Bronchial epithelial cell (primary cell): ENCODE measurements at regions not wholly inside any gene's neighbourhood (a gene's known extent, or its start where the extent isn't known, plus 50 kb on each side); places are given as distances from the start of the nearest gene placed in this dataset.

ENCODE experiments used
- DNase-seq: peaks from one replicate; pipeline ENCODE4 v3.0.0-alpha.2; 2010; ENCODE audit warnings: low read depth
- FAIRE-seq: peaks from 2 replicates; lab custom pipeline; 2011; peaks lifted over from hg19 to GRCh38; lab: Jason Lieb, UNC
- H3K27me3 ChIP-seq: 2 replicates; pipeline ENCODE4 v1.5.1; 2011; ENCODE audit warnings: low read length; ENCODE audit not compliant: control insufficient read depth, insufficient read depth
- H3K36me3 ChIP-seq: 2 replicates; pipeline ENCODE4 v1.5.1; 2011; ENCODE audit warnings: low read length; ENCODE audit not compliant: control insufficient read depth, insufficient read depth
- H3K4me3 ChIP-seq: 2 replicates; pipeline ENCODE4 v1.5.1; 2011; ENCODE audit warnings: mild to moderate bottlenecking, low read depth, low read length, control low read depth
- CTCF ChIP-seq: IDR thresholded peaks from 2 replicates; pipeline ENCODE4 v1.5.1; 2011; ENCODE audit warnings: mild to moderate bottlenecking, moderate library complexity, low read length, control low read depth, inconsistent platforms; ENCODE audit not compliant: insufficient read depth, severe bottlenecking

- Histone ChIP-seq H3K4me3 (no peak overlapping the region), H3K27me3 (peaks cover 9% of the 10 kb centered on the region), H3K36me3 (no peaks in the 10 kb centered on the region)
- no peak for TF ChIP-seq CTCF
- FAIRE-seq (no peak), DNase-seq (no peak)
Observed at GRCh38 chr9:16318516-16319060, 551.9 kb downstream of the BNC2 start.

GRCh38 chr9:16319646-16320045 is 550.8 kb downstream of the BNC2 start:
- Histone ChIP-seq H3K36me3 (no peaks in the 10 kb centered on the region), H3K27me3 (peaks cover 9% of the 10 kb centered on the region), H3K4me3 (no peak overlapping the region)
- no peak for TF ChIP-seq CTCF
- DNase-seq, result no peak
- no peak for FAIRE-seq

- Histone ChIP-seq H3K36me3 (no peaks in the 10 kb centered on the region), H3K27me3 (peaks cover 9% of the 10 kb centered on the region), H3K4me3 (no peak overlapping the region)
- no peak for TF ChIP-seq CTCF
- FAIRE-seq (peak; percentile 62), DNase-seq (no peak)
Observed at GRCh38 chr9:16320338-16320902, 550.0 kb downstream of the BNC2 start.

GRCh38 chr9:16321461-16322119 is 548.9 kb downstream of the BNC2 start:
- Histone ChIP-seq H3K36me3 (no peaks in the 10 kb centered on the region), H3K27me3 (peaks cover 2% of the 10 kb centered on the region), H3K4me3 (no peak overlapping the region)
- peak; percentile 67 for DNase-seq
- FAIRE-seq, result no peak
- TF ChIP-seq CTCF, result no peak

GRCh38 chr9:16322849-16323248 is 547.6 kb downstream of the BNC2 start:
- no peak for FAIRE-seq
- no peak for DNase-seq

More at GRCh38 chr9:16322849-16323248, 547.6 kb downstream of the BNC2 start:
- Histone ChIP-seq H3K27me3 (no peaks in the 10 kb centered on the region), H3K4me3 (no peak overlapping the region), H3K36me3 (no peaks in the 10 kb centered on the region)
- no peak for TF ChIP-seq CTCF
